DOHH2 (cell line): ENCODE measurements at regions not wholly inside any gene's neighbourhood (a gene's known extent, or its start where the extent isn't known, plus 50 kb on each side); places are given as distances from the start of the nearest gene placed in this dataset.

Experiments used
- EZH2phosphoT487 ChIP-seq: fragments of 200-600 bp; sonication (generic); IDR thresholded peaks from 2 replicates; pipeline ENCODE4 v1.6.1; 2017; ENCODE audit warnings: borderline replicate concordance, mild to moderate bottlenecking, antibody characterized with exemption, low read length, moderate library complexity, mixed read lengths
- TF ChIP-seq, protein P1 (sequence below): fragments of 200-600 bp; sonication (generic); IDR thresholded peaks from one replicate; pipeline ENCODE4 v1.5.1; 2014; ENCODE audit warnings: antibody characterized with exemption, mild to moderate bottlenecking, low read depth, low read length; ENCODE audit not compliant: poor library complexity, severe bottlenecking

DNA sequence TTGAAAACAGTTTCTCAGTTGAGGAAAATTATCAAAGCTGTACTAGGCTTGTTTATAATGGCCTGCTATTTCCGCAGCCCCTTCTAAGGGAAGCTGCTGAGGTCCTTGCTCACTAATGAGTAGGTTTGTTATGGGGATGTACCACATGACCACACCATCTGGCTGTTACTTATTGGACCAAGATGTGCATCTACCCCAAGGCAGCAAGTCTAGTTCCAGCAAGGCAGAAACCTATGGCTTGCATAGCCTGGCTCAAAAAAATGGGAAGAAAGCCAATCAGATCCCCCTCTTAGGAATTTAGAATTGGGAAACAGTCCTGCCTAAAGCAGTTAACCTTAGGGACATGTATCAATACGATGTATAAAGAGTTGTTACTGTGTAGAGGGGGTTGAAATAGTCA is 186.5 kb upstream of the SPRY2 start:
- TF ChIP-seq, protein P1, sequence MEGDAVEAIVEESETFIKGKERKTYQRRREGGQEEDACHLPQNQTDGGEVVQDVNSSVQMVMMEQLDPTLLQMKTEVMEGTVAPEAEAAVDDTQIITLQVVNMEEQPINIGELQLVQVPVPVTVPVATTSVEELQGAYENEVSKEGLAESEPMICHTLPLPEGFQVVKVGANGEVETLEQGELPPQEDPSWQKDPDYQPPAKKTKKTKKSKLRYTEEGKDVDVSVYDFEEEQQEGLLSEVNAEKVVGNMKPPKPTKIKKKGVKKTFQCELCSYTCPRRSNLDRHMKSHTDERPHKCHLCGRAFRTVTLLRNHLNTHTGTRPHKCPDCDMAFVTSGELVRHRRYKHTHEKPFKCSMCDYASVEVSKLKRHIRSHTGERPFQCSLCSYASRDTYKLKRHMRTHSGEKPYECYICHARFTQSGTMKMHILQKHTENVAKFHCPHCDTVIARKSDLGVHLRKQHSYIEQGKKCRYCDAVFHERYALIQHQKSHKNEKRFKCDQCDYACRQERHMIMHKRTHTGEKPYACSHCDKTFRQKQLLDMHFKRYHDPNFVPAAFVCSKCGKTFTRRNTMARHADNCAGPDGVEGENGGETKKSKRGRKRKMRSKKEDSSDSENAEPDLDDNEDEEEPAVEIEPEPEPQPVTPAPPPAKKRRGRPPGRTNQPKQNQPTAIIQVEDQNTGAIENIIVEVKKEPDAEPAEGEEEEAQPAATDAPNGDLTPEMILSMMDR: no peak
- no peak for TF ChIP-seq EZH2phosphoT487
